ENCODE measurements at regions not wholly inside any gene's neighbourhood (a gene's known extent, or its start where the extent isn't known, plus 50 kb on each side); places are given as distances from the start of the nearest gene placed in this dataset.
"Not testable (repeated sequence)": the region's sequence is repeated elsewhere in the genome, so short reads cannot be mapped to it uniquely, and the experiment has no call there.

- no peak for DNase-seq
Measured at GRCh38 chr7:109335951-109336350, 766.3 kb downstream of the DNAJB9 start.

- DNase-seq: no peak
Measured at GRCh38 chr7:109336531-109336930, 766.9 kb downstream of the DNAJB9 start.

- DNase-seq: no peak
Measured at GRCh38 chr7:109343678-109344077, 774.0 kb downstream of the DNAJB9 start.

- DNase-seq: no peak
Measured at GRCh38 chr7:109351493-109351892, 781.8 kb downstream of the DNAJB9 start.

GRCh38 chr7:109354000-109354399, 784.3 kb downstream of the DNAJB9 start:
- no peak for DNase-seq

GRCh38 chr7:109354552-109354951, 784.9 kb downstream of the DNAJB9 start:
- no peak for DNase-seq

- DNase-seq: no peak
Measured at GRCh38 chr7:109375823-109376222, 806.1 kb downstream of the DNAJB9 start.

GRCh38 chr7:109376576-109376975, 806.9 kb downstream of the DNAJB9 start:
- peak; percentile 3 for DNase-seq

- DNase-seq: no peak
Measured at GRCh38 chr7:109377076-109377884, 807.6 kb downstream of the DNAJB9 start.

- no peak for DNase-seq
Measured at GRCh38 chr7:109386959-109387358, 817.3 kb downstream of the DNAJB9 start.

- no peak for DNase-seq
Measured at GRCh38 chr7:109387530-109387929, 817.9 kb downstream of the DNAJB9 start.

- DNase-seq: no peak
Measured at GRCh38 chr7:109391240-109391639, 821.6 kb downstream of the DNAJB9 start.

- DNase-seq: no peak
Measured at GRCh38 chr7:109402107-109402506, 832.4 kb downstream of the DNAJB9 start.

- no peak for DNase-seq
Measured at GRCh38 chr7:109407756-109408155, 838.1 kb downstream of the DNAJB9 start.

GRCh38 chr7:109437957-109438356, 868.3 kb downstream of the DNAJB9 start:
- no peak for DNase-seq

GRCh38 chr7:109449760-109450159, 880.1 kb downstream of the DNAJB9 start:
- DNase-seq: no peak

- DNase-seq: no peak
Measured at GRCh38 chr7:109456116-109456515, 886.4 kb downstream of the DNAJB9 start.

- DNase-seq: no peak
Measured at GRCh38 chr7:109460296-109460695, 890.6 kb downstream of the DNAJB9 start.

- no peak for DNase-seq
Measured at GRCh38 chr7:109462171-109462570, 892.5 kb downstream of the DNAJB9 start.

GRCh38 chr7:109467729-109468128, 898.1 kb downstream of the DNAJB9 start:
- not testable (repeated sequence) for DNase-seq

- DNase-seq: no peak
Measured at GRCh38 chr7:109473172-109473571, 903.5 kb downstream of the DNAJB9 start.

GRCh38 chr7:109476409-109476808, 906.7 kb downstream of the DNAJB9 start:
- no peak for DNase-seq

- no peak for DNase-seq
Measured at GRCh38 chr7:109479388-109479787, 909.7 kb downstream of the DNAJB9 start.

GRCh38 chr7:109490607-109491006, 920.9 kb downstream of the DNAJB9 start:
- not testable (repeated sequence) for DNase-seq

GRCh38 chr7:109497053-109497452, 927.4 kb downstream of the DNAJB9 start:
- no peak for DNase-seq

Data from fibroblast of skin of right quadriceps (primary cell).